ENCODE measurements at regions not wholly inside any gene's neighbourhood (a gene's known extent, or its start where the extent isn't known, plus 50 kb on each side); places are given as distances from the start of the nearest gene placed in this dataset.
"Not testable (repeated sequence)": the region's sequence is repeated elsewhere in the genome, so short reads cannot be mapped to it uniquely, and the experiment has no call there.

DNA sequence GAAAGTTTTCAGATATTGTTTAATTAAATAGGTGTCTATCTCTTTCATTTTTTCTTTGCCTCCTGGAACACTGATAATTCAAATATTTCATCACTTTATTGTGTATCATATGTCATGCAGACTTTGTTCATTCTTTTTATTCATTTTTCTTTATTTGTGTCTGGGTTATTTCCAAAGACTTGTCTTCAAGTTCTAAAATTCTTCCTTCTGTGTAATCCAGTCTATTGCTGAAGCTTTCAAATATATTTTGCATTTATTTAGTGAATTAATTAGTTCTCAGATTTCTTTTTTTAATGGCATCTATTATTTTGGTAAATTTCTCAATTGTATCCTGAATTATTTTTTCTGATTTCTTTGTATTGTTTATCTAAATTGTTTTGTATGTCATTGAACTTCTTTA, 70.1 kb downstream of the ZNF330 start:
- DNase-seq, result no peak

DNA sequence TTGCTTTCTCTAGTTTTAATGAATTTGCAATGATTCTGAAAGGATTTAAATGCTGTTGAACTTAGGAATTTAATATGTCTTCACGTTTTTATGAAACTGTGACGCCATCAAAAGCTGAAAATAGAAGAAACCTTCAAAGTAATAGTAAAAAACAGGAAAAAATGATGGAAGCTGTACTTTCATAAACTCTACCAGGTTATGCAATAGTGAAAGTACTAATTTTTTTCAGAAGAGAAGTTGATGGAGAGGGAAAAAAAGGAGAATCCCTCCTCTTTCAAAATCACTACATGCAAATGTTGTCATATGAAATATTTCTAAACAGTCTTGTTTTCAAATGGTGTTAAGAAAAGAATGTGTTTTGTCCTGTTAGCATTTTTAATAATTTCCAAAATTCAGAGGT, 73.6 kb downstream of the ZNF330 start:
- no peak for DNase-seq

- DNase-seq, result no peak
Measured at GRCh38 chr4:141301216-141301615, 80.5 kb downstream of the ZNF330 start.

- no peak for DNase-seq
Measured at GRCh38 chr4:141302924-141303323, 82.2 kb downstream of the ZNF330 start.

GRCh38 chr4:141304346-141304745, 83.7 kb downstream of the ZNF330 start:
- no peak for DNase-seq

DNA sequence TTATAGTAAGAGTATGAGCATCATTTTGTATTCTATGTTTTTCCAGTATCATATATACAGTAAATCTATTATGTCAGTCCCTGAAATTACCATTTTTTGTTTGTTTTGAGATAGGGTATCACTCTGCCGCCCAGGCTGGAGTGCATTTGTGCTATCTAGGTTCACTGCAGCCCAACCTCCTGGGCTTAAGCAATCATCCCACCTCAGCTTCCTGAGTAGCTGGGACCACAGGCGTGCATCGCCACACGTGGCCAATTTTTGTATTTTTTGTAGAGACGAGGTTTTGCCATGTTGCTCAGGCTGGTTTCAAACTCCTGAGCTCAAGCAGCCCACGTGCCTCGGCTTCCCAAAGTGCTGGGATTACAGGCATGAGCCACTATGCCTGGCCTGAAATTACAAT, 85.6 kb downstream of the ZNF330 start:
- DNase-seq, result no peak

- peak; percentile 32 for DNase-seq
Measured at GRCh38 chr4:141307241-141307689, 86.6 kb downstream of the ZNF330 start.

- no peak for DNase-seq
Measured at GRCh38 chr4:141309874-141310273, 89.2 kb downstream of the ZNF330 start.

DNA sequence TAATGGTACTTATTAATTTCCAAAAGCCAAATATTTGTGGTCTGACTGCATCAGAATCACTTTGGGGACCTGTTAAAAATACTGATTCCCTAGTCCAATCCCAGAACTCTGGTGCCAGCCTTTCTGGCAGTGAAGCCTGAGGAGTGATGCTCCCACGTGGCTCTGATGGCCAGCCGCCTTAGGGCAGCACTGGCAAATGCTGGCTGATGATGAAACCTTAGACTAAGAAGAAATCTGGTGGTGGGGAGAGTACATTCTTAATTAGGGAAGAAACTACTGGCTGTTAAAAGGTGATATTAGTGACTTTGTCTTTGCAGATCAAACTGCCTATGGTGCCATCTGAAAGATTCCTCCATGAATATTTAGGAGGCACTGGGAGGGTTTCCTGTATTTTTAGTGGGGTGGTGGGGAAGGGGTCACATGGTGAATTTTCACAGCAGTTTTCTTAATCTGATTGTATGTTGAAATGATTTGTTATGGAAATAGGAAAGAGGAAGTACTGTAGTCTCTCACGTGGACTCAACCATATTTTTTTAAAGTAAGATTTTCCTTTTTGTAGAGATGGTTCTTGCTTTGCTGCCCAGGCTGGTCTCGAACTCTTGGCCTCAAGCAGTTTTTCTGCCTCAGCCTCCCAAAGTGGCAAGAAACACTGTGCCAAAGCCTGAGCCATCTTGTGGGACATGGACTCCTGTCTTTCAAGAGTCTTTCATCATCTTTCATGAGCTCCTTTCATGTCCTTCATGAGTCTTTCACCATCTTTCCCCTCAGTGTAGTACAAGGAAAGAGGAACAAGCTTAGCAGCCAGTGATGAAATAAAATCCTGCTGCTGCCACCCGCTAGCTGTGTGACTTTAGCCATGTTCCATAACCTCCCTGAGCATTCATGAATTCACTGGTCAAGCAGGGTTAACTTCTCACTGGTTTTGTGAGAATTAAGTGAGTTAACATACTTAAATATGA, 90.8 kb downstream of the ZNF330 start:
- no peak for DNase-seq

DNA sequence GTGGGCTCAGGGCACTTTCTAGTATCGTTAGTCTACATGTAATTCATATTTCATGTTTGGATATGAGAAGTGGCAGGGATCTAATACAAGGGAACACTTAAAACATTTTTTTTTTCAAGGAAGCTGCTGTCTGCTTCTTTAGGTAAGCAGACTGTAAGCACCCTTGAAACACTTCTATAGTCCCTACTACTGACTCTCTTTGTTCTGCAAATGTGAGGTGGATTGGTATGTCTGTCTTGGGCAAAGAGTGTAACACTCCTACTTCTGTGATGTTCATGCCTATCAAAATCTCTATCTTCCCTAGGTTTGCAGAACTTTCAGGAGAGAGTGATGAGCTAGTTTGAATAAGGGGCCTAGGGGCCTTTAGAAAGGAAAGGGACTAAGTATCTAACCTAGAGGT, 93.9 kb downstream of the ZNF330 start:
- no peak for DNase-seq

- DNase-seq, result no peak
Measured at GRCh38 chr4:141328560-141329173, 108.0 kb downstream of the ZNF330 start.

GRCh38 chr4:141329174-141329569, 108.5 kb downstream of the ZNF330 start:
- no peak for DNase-seq

GRCh38 chr4:141330616-141331015, 109.9 kb downstream of the ZNF330 start:
- no peak for DNase-seq

- no peak for DNase-seq
Measured at GRCh38 chr4:141331534-141332358, 111.1 kb downstream of the ZNF330 start.

- DNase-seq, result not testable (repeated sequence)
Measured at GRCh38 chr4:141332359-141333181, 111.9 kb downstream of the ZNF330 start.

DNA sequence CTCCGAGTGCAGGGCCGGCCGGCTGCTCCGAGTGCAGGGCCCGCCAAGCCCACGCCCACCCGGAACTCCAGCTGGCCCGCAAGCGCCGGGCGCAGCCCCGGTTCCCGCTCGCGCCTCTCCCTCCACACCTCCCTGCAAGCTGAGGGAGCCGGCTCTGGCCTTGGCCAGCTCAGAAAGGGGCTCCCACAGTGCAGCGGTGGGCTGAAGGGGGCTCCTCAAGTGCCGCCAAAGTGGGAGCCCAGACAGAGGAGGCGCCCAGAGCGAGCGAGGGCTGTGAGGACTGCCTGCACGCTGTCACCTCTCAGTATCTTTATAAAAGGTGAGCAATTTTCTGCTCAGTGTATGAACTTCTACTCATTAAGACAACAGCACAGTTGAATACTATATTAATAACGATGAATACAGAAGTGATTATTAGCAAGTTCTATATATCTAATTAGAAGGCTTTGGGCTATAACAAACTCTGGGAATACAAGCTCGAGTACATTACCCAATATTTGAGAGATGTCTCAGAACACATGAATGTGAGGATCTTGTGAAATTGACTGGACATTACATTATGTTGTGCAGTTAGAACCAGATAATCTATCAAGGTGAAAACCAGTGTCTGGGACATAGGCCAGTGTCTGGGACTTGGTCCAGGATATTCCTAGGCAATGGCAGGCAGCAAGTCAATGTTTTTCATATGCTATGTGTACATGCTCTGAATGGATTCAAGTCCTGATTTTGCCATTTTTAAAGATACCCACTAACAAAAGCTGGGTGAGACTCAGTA, 112.9 kb downstream of the ZNF330 start:
- not testable (repeated sequence) for DNase-seq

GRCh38 chr4:141335166-141335565, 114.5 kb downstream of the ZNF330 start:
- no peak for DNase-seq

DNA sequence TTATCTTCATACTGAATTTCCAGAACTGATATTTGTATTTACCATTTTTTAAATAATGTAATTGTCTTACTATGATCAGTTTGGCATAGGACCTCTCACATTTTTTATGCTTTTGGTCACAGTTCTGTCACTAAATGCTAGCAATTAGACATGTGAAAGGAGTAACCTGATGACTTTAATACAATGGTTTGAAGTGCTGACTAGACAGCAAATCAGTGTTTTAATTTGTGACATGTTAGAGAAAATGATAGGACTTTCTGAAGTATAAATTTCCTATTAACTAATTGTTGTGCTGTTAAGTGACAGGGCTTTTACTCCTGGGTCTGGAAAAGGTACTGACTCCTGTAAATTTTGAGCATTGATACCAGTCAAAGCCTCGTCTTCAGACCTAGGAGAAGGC, 117.5 kb downstream of the ZNF330 start:
- DNase-seq, result no peak

DNA sequence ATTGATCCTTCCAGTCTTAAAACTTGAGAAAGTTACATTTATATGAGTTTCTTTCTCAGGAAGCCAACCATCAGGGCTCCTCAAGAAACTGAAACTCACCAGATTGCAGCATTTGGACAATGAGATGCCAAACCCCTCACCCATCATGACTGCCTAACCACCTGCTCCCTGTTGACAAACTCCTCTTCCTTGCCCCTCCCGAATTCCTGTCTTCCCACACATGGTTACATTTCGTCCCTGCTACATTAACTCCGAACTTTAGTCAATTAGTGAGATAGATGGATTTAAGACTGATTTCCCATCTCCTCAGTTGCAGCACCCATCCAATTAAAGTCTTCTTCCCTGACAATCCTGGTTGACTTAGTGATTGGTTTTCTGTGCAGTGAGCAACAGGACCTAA, 118.7 kb downstream of the ZNF330 start:
- DNase-seq, result no peak

- no peak for DNase-seq
Measured at GRCh38 chr4:141339966-141340365, 119.3 kb downstream of the ZNF330 start.

DNA sequence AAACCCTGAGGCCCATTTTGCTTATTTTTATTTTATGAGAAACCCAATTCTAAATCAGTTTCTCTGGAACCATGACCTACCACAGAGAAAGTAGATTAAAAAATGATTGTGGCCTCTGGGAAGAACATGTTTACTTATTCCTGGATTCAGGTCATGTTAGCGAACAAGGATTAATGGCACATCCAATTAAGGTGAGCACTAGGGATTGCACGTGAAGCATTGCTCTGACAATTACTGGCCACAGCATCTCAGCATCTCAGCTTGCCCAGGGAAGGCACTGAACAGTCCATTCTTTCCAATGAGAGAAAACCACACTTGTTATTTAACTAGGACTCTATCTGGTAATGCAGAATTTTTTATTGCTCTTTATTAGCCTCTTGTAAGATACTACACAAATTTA, 119.8 kb downstream of the ZNF330 start:
- no peak for DNase-seq

DNA sequence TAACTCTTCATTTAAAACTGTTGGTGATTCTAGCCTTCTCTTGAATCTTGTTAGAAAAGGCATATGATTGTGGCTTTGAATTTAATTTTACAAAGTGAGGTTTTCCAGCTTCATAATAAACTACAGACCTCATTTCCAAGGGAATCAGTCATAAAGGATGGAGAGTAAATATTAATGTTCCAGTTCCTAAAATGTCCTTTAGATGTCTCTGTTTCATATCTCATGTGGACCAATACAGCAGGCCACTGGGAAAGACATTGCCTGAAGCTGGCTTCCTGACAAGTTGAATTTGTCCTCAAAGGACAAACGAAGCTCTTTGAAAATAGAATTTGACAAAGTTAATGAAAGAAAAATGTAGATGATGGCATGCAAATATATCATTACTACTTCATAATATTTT, 125.4 kb downstream of the ZNF330 start:
- no peak for DNase-seq

Data from activated CD4-positive, CD25-positive, alpha-beta regulatory T cell treated with anti-CD3 and anti-CD28 coated beads, Interleukin-2, amount 50 U/mL, for 72 hours (primary cell).